Small intestine (tissue), 7 donors: ENCODE measurements at regions not wholly inside any gene's neighbourhood (a gene's known extent, or its start where the extent isn't known, plus 50 kb on each side); places are given as distances from the start of the nearest gene placed in this dataset.
A peak's percentile ranks its signal among the peaks of the same experiment; 100 is the strongest.
"Not testable (repeated sequence)": the region's sequence is repeated elsewhere in the genome, so short reads cannot be mapped to it uniquely, and the experiment has no call there.

Source experiments
- DNase-seq, 2 donors: peaks; one replicate each; pipeline versions ENCODE4 v3.0.0 to v3.0.0-alpha.2; 2013
- FAIRE-seq: peaks from 2 replicates; lab custom pipeline; 2012; peaks lifted over from hg19 to GRCh38; lab: Jason Lieb, UNC
- H3K27ac ChIP-seq, 3 donors: one replicate each; pipeline ENCODE4 v1.5.1; 2013; ENCODE audit warnings: low read length in 2 of 3, mild to moderate bottlenecking in 2 of 3, control low read depth in 1 of 3, inconsistent platforms in 1 of 3, low read depth in 1 of 3, moderate library complexity in 1 of 3
- H3K27me3 ChIP-seq, 3 donors: one replicate each; pipeline ENCODE4 v1.6.1; 2013; ENCODE audit warnings: low read length in 3 of 3, inconsistent platforms in 1 of 3; ENCODE audit not compliant: control insufficient read depth in 3 of 3, insufficient read depth in 3 of 3
- H3K36me3 ChIP-seq, 3 donors: one replicate each; pipeline ENCODE4 v1.6.1; 2013; ENCODE audit warnings: low read length in 3 of 3, inconsistent platforms in 1 of 3, low read depth in 1 of 3, mild to moderate bottlenecking in 1 of 3, moderate library complexity in 1 of 3; ENCODE audit not compliant: control insufficient read depth in 3 of 3, insufficient read depth in 2 of 3
- H3K4me1 ChIP-seq, 3 donors: one replicate each; pipeline ENCODE4 v1.6.1; 2013; ENCODE audit warnings: low read length in 2 of 3, inconsistent platforms in 1 of 3, low read depth in 1 of 3, mild to moderate bottlenecking in 1 of 3, moderate library complexity in 1 of 3; ENCODE audit not compliant: control insufficient read depth in 3 of 3, insufficient read depth in 2 of 3
- H3K4me3 ChIP-seq, 3 donors: one replicate each; pipeline ENCODE4 v1.5.1; 2013; ENCODE audit warnings: low read length in 3 of 3, control low read depth in 1 of 3, inconsistent platforms in 1 of 3, low read depth in 1 of 3, mild to moderate bottlenecking in 1 of 3, moderate library complexity in 1 of 3
- H3K9me3 ChIP-seq, 2 donors: one replicate each; pipeline ENCODE4 v1.6.1; 2013; ENCODE audit warnings: low read depth in 1 of 2, low read length in 1 of 2; ENCODE audit not compliant: control insufficient read depth in 2 of 2, insufficient read depth in 1 of 2
- WGBS, 3 donors: extraction: QIAGEN DNeasy Blood & Tissue Kit; methylation state at CpG; one replicate each; pipeline ENCODE4 v1.1.7; 2013; 5-methylcytosine and 5-hydroxymethylcytosine counted together
- donor health status: healthy with polysubstance abuse.
- donor health status: control.
- donor health status: control.
- donor health status: Bipolar disorder and iron deficiency.
- donor health status: healthy.

GRCh38 chr4:117700111-117700892 is 334.0 kb upstream of the NDST3 start:
- Histone ChIP-seq H3K9me3 (no peaks in the 10 kb centered on the region), H3K27ac (no peak overlapping the region), H3K36me3 (no peaks in the 10 kb centered on the region), H3K4me1 (no peaks in the 10 kb centered on the region), H3K4me3 (no peak overlapping the region), H3K27me3 (no peaks in the 10 kb centered on the region)
- no peak for FAIRE-seq
- no peak for DNase-seq
- 75 to 91% (median 79%) methylated on average over 3 of the region's 3 CpGs for WGBS, 3 donors

- H3K9me3 ChIP-seq, result peaks cover 0 to 6% of the 10 kb centered on the region in 2 donors
- 12 to 57% (median 33%) methylated on average over 3 of the region's 3 CpGs for WGBS, 3 donors
These were observed 331.9 kb upstream of the NDST3 start for GRCh38 chr4:117702353-117702752.

GRCh38 chr4:117704721-117705120 is 329.6 kb upstream of the NDST3 start:
- no peak overlapping the region for H3K27ac ChIP-seq
- WGBS, 3 donors, result 87 to 91% (median 88%) methylated on average over 2 of the region's 2 CpGs
- H3K36me3 ChIP-seq, result no peaks in the 10 kb centered on the region
- DNase-seq (no peak), FAIRE-seq (no peak)
- H3K4me3 ChIP-seq, result no peak overlapping the region
- H3K4me1 ChIP-seq, result no peaks in the 10 kb centered on the region
- H3K9me3 ChIP-seq, result peaks cover 0 to 16% of the 10 kb centered on the region in 2 donors
- no peaks in the 10 kb centered on the region for H3K27me3 ChIP-seq

More at GRCh38 chr4:117702353-117702752, 331.9 kb upstream of the NDST3 start:
- no peak overlapping the region for H3K4me3 ChIP-seq
- H3K36me3 ChIP-seq, result no peaks in the 10 kb centered on the region
- FAIRE-seq (no peak), DNase-seq (no peak)
- H3K27me3 ChIP-seq, result no peaks in the 10 kb centered on the region
- no peak overlapping the region for H3K27ac ChIP-seq
- H3K4me1 ChIP-seq, result no peaks in the 10 kb centered on the region

- DNase-seq (no peak), FAIRE-seq (no peak)
- Histone ChIP-seq H3K4me3 (no peak overlapping the region), H3K36me3 (no peaks in the 10 kb centered on the region), H3K4me1 (no peaks in the 10 kb centered on the region), H3K9me3 (peaks cover 0 to 2% of the 10 kb centered on the region in 2 donors), H3K27me3 (no peaks in the 10 kb centered on the region), H3K27ac (no peak overlapping the region)
- 35 to 39% (median 38%) methylated on average over 1 of the region's 1 CpG for WGBS, 3 donors
These were observed 293.6 kb upstream of the NDST3 start for GRCh38 chr4:117740736-117741135.

- not testable (repeated sequence) for H3K4me1 ChIP-seq, H3K4me3 ChIP-seq, H3K9me3 ChIP-seq, DNase-seq, H3K27me3 ChIP-seq, FAIRE-seq, H3K27ac ChIP-seq, H3K36me3 ChIP-seq
- WGBS, 3 donors, result 0 to 86% (median 30%) methylated on average over 1 of the region's 1 CpG
These were observed 288.9 kb upstream of the NDST3 start for GRCh38 chr4:117745379-117745778.

- no peaks in the 10 kb centered on the region for H3K4me1 ChIP-seq
- WGBS, 3 donors, result 3 to 35% (median 29%) methylated on average over 1 of the region's 1 CpG
- peak; percentile 2 to 66 for DNase-seq
- no peaks in the 10 kb centered on the region for H3K36me3 ChIP-seq
- no peak overlapping the region for H3K27ac ChIP-seq
- peaks cover 0 to 7% of the 10 kb centered on the region in 2 donors for H3K9me3 ChIP-seq
- FAIRE-seq, result no peak
- H3K27me3 ChIP-seq, result no peaks in the 10 kb centered on the region
- H3K4me3 ChIP-seq, result no peak overlapping the region
These were observed 278.8 kb upstream of the NDST3 start for GRCh38 chr4:117755438-117755837.

- Histone ChIP-seq H3K4me1 (no peaks in the 10 kb centered on the region), H3K27ac (no peak overlapping the region), H3K9me3 (no peaks in the 10 kb centered on the region), H3K36me3 (no peaks in the 10 kb centered on the region), H3K4me3 (no peak overlapping the region), H3K27me3 (no peaks in the 10 kb centered on the region)
- FAIRE-seq, result no peak
- WGBS, 3 donors, result 52 to 73% (median 59%) methylated on average over 3 of the region's 3 CpGs
- DNase-seq, result no peak
These were observed 265.7 kb upstream of the NDST3 start for GRCh38 chr4:117768610-117769009.

GRCh38 chr4:117770269-117771102 is 263.8 kb upstream of the NDST3 start:
- FAIRE-seq, result no peak
- Histone ChIP-seq H3K4me3 (no peak overlapping the region), H3K9me3 (no peaks in the 10 kb centered on the region), H3K27me3 (no peaks in the 10 kb centered on the region), H3K27ac (no peak overlapping the region), H3K4me1 (no peaks in the 10 kb centered on the region), H3K36me3 (no peaks in the 10 kb centered on the region)
- WGBS, 3 donors, result 31 to 60% (median 36%) methylated on average over 3 of the region's 3 CpGs
- no peak for DNase-seq
